Uterus (tissue), 3 donors: ENCODE measurements at regions not wholly inside any gene's neighbourhood (a gene's known extent, or its start where the extent isn't known, plus 50 kb on each side); places are given as distances from the start of the nearest gene placed in this dataset.

Experiments
- DNase-seq, 2 donors: peaks; one replicate each; pipeline ENCODE4 v3.0.0-alpha.2; 2019 to 2020
- H3K27ac ChIP-seq, 2 donors: fragments of 200-600 bp; sonication (generic); 1 replicate in 1 of 2; 2 replicates in 1 of 2; pipeline ENCODE4 v1.5.1; 2016 to 2018
- H3K27me3 ChIP-seq, 2 donors: fragments of 200-600 bp; sonication (generic); one replicate each; pipeline ENCODE4 v1.5.1; 2018 to 2019; ENCODE audit warnings: control low read depth in 1 of 2
- H3K36me3 ChIP-seq, 2 donors: fragments of 200-600 bp; sonication (generic); one replicate each; pipeline ENCODE4 v1.5.1; 2019; ENCODE audit warnings: control low read depth in 1 of 2
- H3K4me1 ChIP-seq, 2 donors: fragments of 200-600 bp; sonication (generic); one replicate each; pipeline ENCODE4 v1.5.1; 2018 to 2019; ENCODE audit warnings: control low read depth in 1 of 2
- H3K4me3 ChIP-seq, 2 donors: fragments of 200-600 bp; sonication (generic); 1 replicate in 1 of 2; 2 replicates in 1 of 2; pipeline ENCODE4 v1.5.1; 2018 to 2019; ENCODE audit warnings: mild to moderate bottlenecking in 1 of 2
- H3K9me3 ChIP-seq, 2 donors: fragments of 200-600 bp; sonication (generic); one replicate each; pipeline ENCODE4 v1.5.1; 2019; ENCODE audit warnings: control low read depth in 1 of 2
- POLR2A ChIP-seq, 2 donors: fragments of 450-650 bp; IDR thresholded peaks; one replicate each; pipeline ENCODE4 v1.6.1; 2016; ENCODE audit warnings: antibody characterized with exemption in 2 of 2, mild to moderate bottlenecking in 1 of 2, moderate library complexity in 1 of 2
- intact Hi-C: fragments of 100-400 bp; cut with DNase I; formaldehyde crosslinking; loops from one replicate; pipeline ENCODE4 v1.15.1; 2023; ENCODE audit warnings: low total_unique reads
- TF ChIP-seq, protein P1 (sequence below), 4 experiments: fragments of 200-600 bp in 2 of 4; fragments of 450-650 bp in 2 of 4; sonication (generic) in 2 of 4; IDR thresholded peaks; one replicate each; pipeline ENCODE4 v1.5.1; 2016 to 2019; ENCODE audit warnings: antibody characterized with exemption in 4 of 4, mild to moderate bottlenecking in 2 of 4, moderate library complexity in 1 of 4
- donor health status: DM: yes; HTN: yes; CAD: no.

DNA sequence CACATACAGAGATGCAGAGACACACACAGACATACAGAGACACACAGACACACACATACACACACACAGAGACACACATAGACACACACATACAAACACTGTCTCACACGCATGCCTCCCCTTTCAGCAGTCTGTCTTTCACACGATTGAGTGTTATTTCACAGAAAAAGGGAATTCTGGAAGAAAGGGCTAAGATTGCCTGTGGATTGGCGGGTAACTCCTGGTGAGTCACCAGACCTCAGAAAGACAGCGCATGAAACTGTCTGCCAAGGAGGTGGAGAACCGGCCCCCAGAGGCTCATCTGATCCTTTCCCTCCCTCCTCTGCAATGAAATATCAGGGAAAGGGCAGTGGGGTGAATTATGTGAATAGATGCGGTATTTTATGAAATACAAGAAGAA, 127.2 kb upstream of the GSC start:
- Histone ChIP-seq H3K36me3 (no peaks in the 10 kb centered on the region), H3K4me3 (no peak overlapping the region), H3K27me3 (no peaks in the 10 kb centered on the region), H3K9me3 (no peaks in the 10 kb centered on the region), H3K27ac (no peak overlapping the region), H3K4me1 (peaks cover 0 to 4% of the 10 kb centered on the region in 2 donors)
- DNase-seq: peak in 1 of 2 donors; percentile 46
- TF ChIP-seq, protein P1, sequence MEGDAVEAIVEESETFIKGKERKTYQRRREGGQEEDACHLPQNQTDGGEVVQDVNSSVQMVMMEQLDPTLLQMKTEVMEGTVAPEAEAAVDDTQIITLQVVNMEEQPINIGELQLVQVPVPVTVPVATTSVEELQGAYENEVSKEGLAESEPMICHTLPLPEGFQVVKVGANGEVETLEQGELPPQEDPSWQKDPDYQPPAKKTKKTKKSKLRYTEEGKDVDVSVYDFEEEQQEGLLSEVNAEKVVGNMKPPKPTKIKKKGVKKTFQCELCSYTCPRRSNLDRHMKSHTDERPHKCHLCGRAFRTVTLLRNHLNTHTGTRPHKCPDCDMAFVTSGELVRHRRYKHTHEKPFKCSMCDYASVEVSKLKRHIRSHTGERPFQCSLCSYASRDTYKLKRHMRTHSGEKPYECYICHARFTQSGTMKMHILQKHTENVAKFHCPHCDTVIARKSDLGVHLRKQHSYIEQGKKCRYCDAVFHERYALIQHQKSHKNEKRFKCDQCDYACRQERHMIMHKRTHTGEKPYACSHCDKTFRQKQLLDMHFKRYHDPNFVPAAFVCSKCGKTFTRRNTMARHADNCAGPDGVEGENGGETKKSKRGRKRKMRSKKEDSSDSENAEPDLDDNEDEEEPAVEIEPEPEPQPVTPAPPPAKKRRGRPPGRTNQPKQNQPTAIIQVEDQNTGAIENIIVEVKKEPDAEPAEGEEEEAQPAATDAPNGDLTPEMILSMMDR (IDR thresholded peaks at IDR 0.05): no peak
- TF ChIP-seq POLR2A (IDR thresholded peaks at IDR 0.05): no peak
- intact Hi-C loops: no loop called here

DNA sequence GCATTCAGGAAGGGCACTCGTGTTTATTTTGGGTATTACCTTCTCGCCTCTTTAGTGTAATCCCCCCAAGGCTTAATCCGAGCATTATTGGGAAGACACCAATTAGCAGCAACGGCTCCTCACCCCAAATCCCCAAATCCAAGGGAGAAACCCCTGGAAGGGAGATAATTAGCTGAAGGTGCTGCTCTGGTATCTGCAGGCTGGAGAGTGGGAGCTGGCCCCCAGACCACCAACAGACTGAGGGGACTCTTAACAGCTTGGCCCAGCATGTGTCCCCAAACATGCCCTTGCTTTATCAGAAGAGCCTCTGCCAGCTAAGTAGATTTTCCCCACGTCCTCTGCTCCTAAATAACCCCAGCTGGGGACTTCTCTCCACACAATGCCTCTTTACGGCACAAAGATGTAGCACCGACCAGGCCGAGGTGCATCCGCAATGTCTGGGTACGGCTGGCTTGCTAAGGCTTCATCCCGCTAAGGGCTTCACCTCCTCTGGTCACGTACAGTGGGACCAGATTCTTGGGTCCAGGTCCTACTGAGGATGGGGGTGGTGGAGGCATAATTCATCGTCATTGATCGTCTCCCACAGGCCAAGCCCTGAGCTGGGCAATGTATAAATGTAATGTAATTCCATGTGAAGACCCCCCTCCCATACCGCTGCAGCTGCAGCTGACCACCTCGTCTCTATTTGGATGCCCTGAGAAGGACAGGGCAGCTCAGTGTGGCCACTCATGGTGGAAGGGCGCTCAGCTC, 123.7 kb upstream of the GSC start:
- H3K4me3 ChIP-seq: no peak overlapping the region
- no peaks in the 10 kb centered on the region for H3K36me3 ChIP-seq
- DNase-seq: no peak
- TF ChIP-seq, protein P1 (IDR thresholded peaks at IDR 0.05): no peak
- TF ChIP-seq POLR2A (IDR thresholded peaks at IDR 0.05): no peak
- H3K27ac ChIP-seq: no peak overlapping the region
- no peaks in the 10 kb centered on the region for H3K27me3 ChIP-seq
- no peaks in the 10 kb centered on the region for H3K9me3 ChIP-seq
- H3K4me1 ChIP-seq: peaks cover 0 to 4% of the 10 kb centered on the region in 2 donors
- intact Hi-C loops: no loop called here

DNA sequence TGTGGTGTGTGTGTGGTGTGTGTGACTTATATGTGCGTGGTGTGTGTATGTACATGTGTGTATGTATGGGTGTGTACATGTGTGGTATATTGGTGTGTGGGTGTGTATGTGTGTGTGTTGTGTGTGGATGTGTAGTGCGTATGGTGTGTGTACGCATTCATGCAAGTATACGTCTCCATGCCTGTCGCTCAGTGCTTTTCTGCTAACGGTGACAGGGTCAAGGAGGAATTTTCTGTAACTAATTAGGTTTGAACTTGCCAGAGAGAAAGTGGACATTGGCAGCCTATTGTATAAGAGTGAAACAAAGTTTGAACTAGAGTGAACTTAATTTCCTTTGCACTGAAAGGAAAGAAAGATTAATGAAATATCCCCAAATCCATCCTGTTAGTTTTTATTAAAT, 120.9 kb upstream of the GSC start:
- no peaks in the 10 kb centered on the region for H3K27me3 ChIP-seq
- DNase-seq: no peak
- no peak for TF ChIP-seq POLR2A (IDR thresholded peaks at IDR 0.05)
- TF ChIP-seq, protein P1 (IDR thresholded peaks at IDR 0.05): no peak

DNA sequence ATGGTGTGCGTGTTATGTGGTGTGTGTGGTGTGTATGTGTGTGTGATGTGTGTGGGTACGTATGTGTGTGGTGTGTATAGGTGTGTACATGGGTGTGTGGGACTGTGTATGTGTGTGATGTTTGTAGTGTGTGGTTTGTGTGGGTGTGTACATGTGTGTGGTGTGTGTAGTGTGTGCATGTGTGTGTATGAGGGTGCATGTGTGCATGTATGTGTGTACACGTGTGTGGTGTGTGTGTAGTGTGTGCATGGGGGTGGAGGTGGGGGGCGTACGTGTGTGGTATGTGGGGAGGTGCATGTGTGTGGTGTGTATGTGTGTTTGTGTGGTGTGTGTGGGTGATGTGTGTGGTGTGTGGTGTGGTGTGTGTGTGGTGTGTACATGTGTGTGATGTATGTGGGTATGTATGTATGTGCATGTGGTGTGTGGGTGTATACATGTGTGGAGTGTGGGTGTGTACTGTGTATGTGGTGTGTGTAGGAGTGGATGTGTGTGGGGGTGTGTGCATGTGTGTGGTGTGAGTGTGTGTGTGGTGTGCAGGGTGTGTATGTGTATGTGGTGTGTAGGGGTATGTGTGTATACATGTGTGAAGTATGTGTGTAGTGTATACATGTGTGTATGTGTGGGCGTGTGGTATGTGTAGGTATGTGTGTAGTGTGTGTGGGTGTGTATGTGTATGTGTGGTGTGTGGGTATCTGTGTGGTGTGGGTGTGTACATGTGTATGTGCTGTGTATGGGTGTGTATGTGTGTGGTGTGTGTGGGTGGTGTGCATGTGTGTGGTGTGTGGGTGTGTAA, 119.8 kb upstream of the GSC start:
- H3K4me3 ChIP-seq: no peak overlapping the region
- H3K27me3 ChIP-seq: no peaks in the 10 kb centered on the region
- no peaks in the 10 kb centered on the region for H3K36me3 ChIP-seq
- intact Hi-C loops: no loop called here
- DNase-seq: no peak
- H3K4me1 ChIP-seq: no peaks in the 10 kb centered on the region
- TF ChIP-seq POLR2A (IDR thresholded peaks at IDR 0.05): no peak
- TF ChIP-seq, protein P1 (IDR thresholded peaks at IDR 0.05): no peak
- H3K27ac ChIP-seq: no peak overlapping the region
- H3K9me3 ChIP-seq: no peaks in the 10 kb centered on the region

More for the DNA sequence above, 120.9 kb upstream of the GSC start:
- Histone ChIP-seq H3K9me3 (no peaks in the 10 kb centered on the region), H3K4me1 (no peaks in the 10 kb centered on the region), H3K36me3 (no peaks in the 10 kb centered on the region), H3K27ac (no peak overlapping the region), H3K4me3 (no peak overlapping the region)
- intact Hi-C loops: no loop called here

DNA sequence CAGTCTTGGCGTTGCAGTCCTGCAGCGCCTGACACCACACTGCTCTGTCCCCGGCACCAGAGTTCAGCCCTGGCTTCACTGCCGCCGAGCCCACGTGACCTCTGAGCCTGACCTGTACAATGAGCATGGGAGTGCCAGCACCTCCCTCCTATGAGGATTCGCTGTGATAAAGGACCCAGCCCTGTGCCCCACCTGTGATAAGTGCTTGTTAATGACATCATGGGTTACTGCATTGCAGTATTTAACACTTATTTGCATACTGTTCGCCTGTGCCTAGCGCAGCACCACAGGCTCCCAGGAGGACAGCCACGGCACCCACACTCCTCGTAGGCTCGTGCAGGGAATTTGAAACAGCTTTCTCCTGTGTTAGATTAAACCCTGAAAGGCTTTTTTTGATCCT, 118.2 kb upstream of the GSC start:
- no peaks in the 10 kb centered on the region for H3K27me3 ChIP-seq
- DNase-seq: no peak
- intact Hi-C loops: no loop called here
- H3K9me3 ChIP-seq: no peaks in the 10 kb centered on the region
- no peaks in the 10 kb centered on the region for H3K36me3 ChIP-seq
- no peak overlapping the region for H3K4me3 ChIP-seq
- no peaks in the 10 kb centered on the region for H3K4me1 ChIP-seq
- TF ChIP-seq POLR2A (IDR thresholded peaks at IDR 0.05): no peak
- TF ChIP-seq, protein P1 (IDR thresholded peaks at IDR 0.05): no peak
- no peak overlapping the region for H3K27ac ChIP-seq
